Suprapubic skin (tissue), 4 donors: ENCODE measurements at regions not wholly inside any gene's neighbourhood (a gene's known extent, or its start where the extent isn't known, plus 50 kb on each side); places are given as distances from the start of the nearest gene placed in this dataset.

ENCODE experiments used
- CTCF ChIP-seq, 2 donors: fragments of 200-600 bp in 1 of 2; fragments of 450-650 bp in 1 of 2; sonication (generic) in 1 of 2; IDR thresholded peaks; one replicate each; pipeline ENCODE4 v1.5.1; 2016 to 2019; ENCODE audit warnings: antibody characterized with exemption in 2 of 2, mild to moderate bottlenecking in 1 of 2, moderate library complexity in 1 of 2
- POLR2A ChIP-seq, 2 donors: fragments of 450-650 bp; IDR thresholded peaks; one replicate each; pipeline ENCODE4 v1.6.1; 2017; ENCODE audit warnings: antibody characterized with exemption in 2 of 2, mild to moderate bottlenecking in 2 of 2, moderate library complexity in 2 of 2
- POLR2AphosphoS5 ChIP-seq, 3 donors: sonication (generic); formaldehyde crosslinking; IDR thresholded peaks; one replicate each; pipeline ENCODE4 v1.6.1; 2017; ENCODE audit warnings: antibody characterized with exemption in 3 of 3

- TF ChIP-seq CTCF (IDR thresholded peaks at IDR 0.05) (no peak), POLR2AphosphoS5 (IDR thresholded peaks at IDR 0.05) (no peak), POLR2A (IDR thresholded peaks at IDR 0.05) (no peak)
Observed at GRCh38 chr1:238119861-238120260, 229.1 kb upstream of the ZP4 start.
